ENCODE measurements at regions not wholly inside any gene's neighbourhood (a gene's known extent, or its start where the extent isn't known, plus 50 kb on each side); places are given as distances from the start of the nearest gene placed in this dataset.

GRCh38 chr1:95467036-95467435, 233.0 kb downstream of the RWDD3 start:
- in situ Hi-C loops (cut with MboI; ENCODE audit: low sequenced_read_pairs), result no loop called here
- H3K4me1 ChIP-seq, result no peaks in the 10 kb centered on the region
- no peak for DNase-seq (ENCODE audit: low spot score in 2 of 2)
- no peak overlapping the region for H3K4me3 ChIP-seq
- H3K9me3 ChIP-seq, result no peaks in the 10 kb centered on the region
- H3K36me3 ChIP-seq (replicated peaks), result no peaks in the 10 kb centered on the region
- no peaks in the 10 kb centered on the region for H3K27me3 ChIP-seq (ENCODE audit: low read depth)

DNA sequence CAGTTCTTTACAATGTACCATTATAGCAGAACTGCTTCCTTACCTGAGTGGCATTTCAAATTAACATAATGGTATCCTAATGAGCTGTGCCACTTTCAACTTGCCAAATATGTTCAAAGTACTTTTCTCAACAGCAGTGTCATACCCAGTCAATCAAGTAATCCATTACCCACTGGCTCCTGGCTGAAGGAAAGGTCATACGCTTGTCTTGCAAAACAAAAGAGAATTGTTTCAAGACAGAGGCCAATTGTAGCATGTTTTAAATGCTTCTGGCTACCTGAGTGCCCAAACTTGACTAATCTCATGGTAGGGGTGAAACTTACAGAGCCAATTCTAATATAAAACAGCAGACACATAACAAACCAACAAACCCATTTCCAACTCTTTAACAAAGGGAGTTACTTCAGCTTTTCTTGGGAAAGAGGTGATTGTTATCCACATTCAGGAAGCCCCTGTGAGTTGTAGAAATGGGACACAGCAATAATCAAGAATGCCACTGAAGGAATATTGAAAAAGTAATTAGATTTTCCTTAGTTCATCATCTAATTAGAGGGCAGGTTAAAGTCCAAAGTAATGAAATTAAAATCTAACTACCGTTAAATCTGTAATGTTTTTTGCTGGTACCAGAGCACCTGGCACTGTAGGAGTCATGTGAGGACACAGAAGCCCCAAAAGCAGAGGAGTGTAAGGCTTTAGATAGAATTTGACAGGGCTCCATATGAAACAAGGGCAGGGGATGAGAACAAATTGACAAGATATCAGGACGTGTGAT, 241.9 kb downstream of the RWDD3 start:
- Histone ChIP-seq H3K36me3 (replicated peaks) (no peaks in the 10 kb centered on the region), H3K9me3 (peaks cover 4% of the 10 kb centered on the region; the same call in 1 of the 2 replicates), H3K4me3 (no peak overlapping the region), H3K4me1 (peaks cover 4% of the 10 kb centered on the region; the same call in 1 of the 2 replicates), H3K27me3 (ENCODE audit: low read depth) (no peaks in the 10 kb centered on the region)
- in situ Hi-C loops (cut with MboI; ENCODE audit: low sequenced_read_pairs), result no loop called here
- no peak for DNase-seq (ENCODE audit: low spot score in 2 of 2)

GRCh38 chr1:95496307-95496706, 262.3 kb downstream of the RWDD3 start:
- H3K27me3 ChIP-seq (ENCODE audit: low read depth), result no peaks in the 10 kb centered on the region
- DNase-seq (ENCODE audit: low spot score in 2 of 2), result no peak
- H3K36me3 ChIP-seq (replicated peaks), result no peaks in the 10 kb centered on the region
- in situ Hi-C loops (cut with MboI; ENCODE audit: low sequenced_read_pairs), result no loop called here
- H3K4me3 ChIP-seq, result no peak overlapping the region
- no peaks in the 10 kb centered on the region for H3K9me3 ChIP-seq
- H3K4me1 ChIP-seq, result no peaks in the 10 kb centered on the region

GRCh38 chr1:95496773-95497172, 262.8 kb downstream of the RWDD3 start:
- in situ Hi-C loops (cut with MboI; ENCODE audit: low sequenced_read_pairs), result no loop called here
- Histone ChIP-seq H3K27me3 (ENCODE audit: low read depth) (no peaks in the 10 kb centered on the region), H3K36me3 (replicated peaks) (no peaks in the 10 kb centered on the region), H3K9me3 (no peaks in the 10 kb centered on the region), H3K4me3 (no peak overlapping the region), H3K4me1 (no peaks in the 10 kb centered on the region)
- no peak for DNase-seq (ENCODE audit: low spot score in 2 of 2)

GRCh38 chr1:95497566-95497965, 263.6 kb downstream of the RWDD3 start:
- no peak for DNase-seq (ENCODE audit: low spot score in 2 of 2)
- in situ Hi-C loops (cut with MboI; ENCODE audit: low sequenced_read_pairs), result no loop called here
- Histone ChIP-seq H3K4me3 (no peak overlapping the region), H3K27me3 (ENCODE audit: low read depth) (no peaks in the 10 kb centered on the region), H3K4me1 (no peaks in the 10 kb centered on the region), H3K9me3 (no peaks in the 10 kb centered on the region), H3K36me3 (replicated peaks) (no peaks in the 10 kb centered on the region)

GRCh38 chr1:95503278-95504030, 269.4 kb downstream of the RWDD3 start:
- no peaks in the 10 kb centered on the region for H3K36me3 ChIP-seq (replicated peaks)
- no peaks in the 10 kb centered on the region for H3K9me3 ChIP-seq
- in situ Hi-C loops (cut with MboI; ENCODE audit: low sequenced_read_pairs), result no loop called here
- no peaks in the 10 kb centered on the region; the same call in 1 of the 2 replicates for H3K27me3 ChIP-seq (ENCODE audit: low read depth)
- H3K4me3 ChIP-seq, result no peak overlapping the region
- no peak for DNase-seq (ENCODE audit: low spot score in 2 of 2)
- H3K4me1 ChIP-seq, result no peaks in the 10 kb centered on the region

DNA sequence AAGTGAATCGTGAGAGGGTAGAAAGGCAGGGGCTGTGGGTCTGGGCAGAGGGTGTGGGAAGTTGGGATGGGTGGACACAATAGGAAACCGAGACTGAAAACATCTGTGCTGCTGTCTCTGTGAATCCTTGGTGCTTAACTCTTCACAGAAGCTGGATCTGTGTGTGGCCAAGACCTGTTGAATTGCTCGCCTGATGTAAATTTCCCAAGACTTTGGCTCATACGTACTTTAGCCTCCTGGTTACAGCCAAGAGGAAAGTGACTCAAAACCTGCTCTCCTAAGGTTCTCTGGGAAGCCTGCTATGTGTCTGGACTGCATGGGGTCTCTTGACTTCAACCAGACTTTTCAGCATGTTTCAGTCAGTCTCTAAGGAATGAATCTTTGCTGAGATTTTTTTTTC, 270.3 kb downstream of the RWDD3 start:
- DNase-seq (ENCODE audit: low spot score in 2 of 2), result no peak
- no peaks in the 10 kb centered on the region for H3K36me3 ChIP-seq (replicated peaks)
- in situ Hi-C loops (cut with MboI; ENCODE audit: low sequenced_read_pairs), result no loop called here
- no peaks in the 10 kb centered on the region for H3K9me3 ChIP-seq
- H3K4me1 ChIP-seq, result no peaks in the 10 kb centered on the region
- H3K4me3 ChIP-seq, result no peak overlapping the region
- H3K27me3 ChIP-seq (ENCODE audit: low read depth), result no peaks in the 10 kb centered on the region; the same call in 1 of the 2 replicates

GRCh38 chr1:95506736-95507414, 272.9 kb downstream of the RWDD3 start:
- Histone ChIP-seq H3K9me3 (no peaks in the 10 kb centered on the region), H3K4me3 (no peak overlapping the region), H3K27me3 (ENCODE audit: low read depth) (no peaks in the 10 kb centered on the region; the same call in 1 of the 2 replicates), H3K4me1 (no peaks in the 10 kb centered on the region), H3K36me3 (replicated peaks) (no peaks in the 10 kb centered on the region)
- DNase-seq (ENCODE audit: low spot score in 2 of 2), result no peak
- in situ Hi-C loops (cut with MboI; ENCODE audit: low sequenced_read_pairs), result no loop called here

GRCh38 chr1:95509989-95510388, 276.0 kb downstream of the RWDD3 start:
- Histone ChIP-seq H3K4me1 (no peaks in the 10 kb centered on the region), H3K27me3 (ENCODE audit: low read depth) (no peaks in the 10 kb centered on the region), H3K9me3 (no peaks in the 10 kb centered on the region), H3K4me3 (no peak overlapping the region), H3K36me3 (replicated peaks) (no peaks in the 10 kb centered on the region)
- DNase-seq (ENCODE audit: low spot score in 2 of 2), result no peak
- in situ Hi-C loops (cut with MboI; ENCODE audit: low sequenced_read_pairs), result no loop called here

DNA sequence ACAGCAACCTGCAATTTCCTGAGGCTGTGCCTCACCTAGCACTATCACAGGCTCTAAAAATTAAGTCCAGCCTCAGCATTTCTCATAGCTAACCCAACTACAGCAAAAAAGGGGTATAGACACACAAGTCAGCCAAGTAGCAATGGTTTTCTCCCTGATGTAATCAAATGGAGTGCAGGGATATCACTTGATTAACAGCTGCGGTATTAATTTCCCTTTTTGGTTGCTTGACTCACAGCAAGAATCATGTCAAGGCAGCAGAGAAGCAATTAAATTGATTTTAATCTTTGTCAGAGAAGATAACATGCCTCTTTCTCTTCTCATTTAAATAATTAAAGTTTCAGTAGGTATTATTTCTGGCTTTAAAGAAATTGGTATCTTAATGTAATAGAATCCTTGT, 278.9 kb downstream of the RWDD3 start:
- Histone ChIP-seq H3K36me3 (replicated peaks) (no peaks in the 10 kb centered on the region), H3K27me3 (ENCODE audit: low read depth) (no peaks in the 10 kb centered on the region; the same call in 1 of the 2 replicates), H3K9me3 (no peaks in the 10 kb centered on the region), H3K4me1 (no peaks in the 10 kb centered on the region), H3K4me3 (no peak overlapping the region)
- in situ Hi-C loops (cut with MboI; ENCODE audit: low sequenced_read_pairs), result no loop called here
- no peak for DNase-seq (ENCODE audit: low spot score in 2 of 2)

GRCh38 chr1:95517506-95517905, 283.5 kb downstream of the RWDD3 start:
- H3K27me3 ChIP-seq (ENCODE audit: low read depth), result no peaks in the 10 kb centered on the region; the same call in 1 of the 2 replicates
- in situ Hi-C loops (cut with MboI; ENCODE audit: low sequenced_read_pairs), result no loop called here

DNA sequence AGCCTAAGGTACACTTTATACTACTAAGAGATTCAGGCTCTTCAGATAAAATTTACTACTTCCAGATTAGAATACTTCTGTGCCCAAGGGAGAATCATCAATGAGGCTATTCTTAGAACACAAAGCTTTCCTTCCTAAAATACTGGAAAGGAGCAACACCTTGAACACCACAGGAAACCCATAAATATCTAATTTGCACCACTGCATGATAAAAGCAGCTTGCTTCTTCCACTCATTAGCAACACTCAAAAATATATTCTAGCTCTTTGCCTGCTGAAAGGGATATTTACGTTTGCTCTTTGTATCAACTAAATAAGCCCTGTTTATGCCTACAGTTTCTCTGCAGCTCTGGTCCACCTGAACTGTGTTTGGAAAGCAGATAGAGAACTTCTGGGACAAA, 284.3 kb downstream of the RWDD3 start:
- DNase-seq (ENCODE audit: low spot score in 2 of 2), result no peak
- H3K4me1 ChIP-seq, result no peaks in the 10 kb centered on the region
- H3K36me3 ChIP-seq (replicated peaks), result no peaks in the 10 kb centered on the region
- in situ Hi-C loops (cut with MboI; ENCODE audit: low sequenced_read_pairs), result no loop called here
- no peaks in the 10 kb centered on the region for H3K9me3 ChIP-seq
- H3K27me3 ChIP-seq (ENCODE audit: low read depth), result no peaks in the 10 kb centered on the region; the same call in 1 of the 2 replicates
- H3K4me3 ChIP-seq, result no peak overlapping the region

More at GRCh38 chr1:95517506-95517905, 283.5 kb downstream of the RWDD3 start:
- no peaks in the 10 kb centered on the region for H3K36me3 ChIP-seq (replicated peaks)
- H3K4me3 ChIP-seq, result no peak overlapping the region
- H3K4me1 ChIP-seq, result no peaks in the 10 kb centered on the region
- H3K9me3 ChIP-seq, result no peaks in the 10 kb centered on the region
- no peak for DNase-seq (ENCODE audit: low spot score in 2 of 2)

DNA sequence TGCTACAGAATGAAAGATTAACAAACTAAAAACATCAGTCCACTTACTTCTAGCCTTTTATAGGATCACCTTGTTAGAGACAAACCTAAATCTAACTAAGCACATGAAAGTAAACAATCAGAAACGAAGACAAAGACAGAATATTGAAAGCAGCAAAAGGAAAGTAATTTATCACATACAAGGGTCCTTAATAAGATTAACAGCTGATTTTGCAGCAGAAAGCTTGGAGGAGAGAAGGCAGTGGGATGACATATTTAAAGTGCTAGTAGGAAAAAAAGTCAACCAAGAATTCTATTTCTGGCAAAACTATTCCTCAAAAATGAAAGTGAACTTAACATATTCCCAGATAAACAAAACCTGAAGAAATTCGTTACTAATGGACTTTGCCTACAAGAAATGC, 286.4 kb downstream of the RWDD3 start:
- H3K4me3 ChIP-seq, result no peak overlapping the region
- no peaks in the 10 kb centered on the region for H3K9me3 ChIP-seq
- no peaks in the 10 kb centered on the region for H3K36me3 ChIP-seq (replicated peaks)
- in situ Hi-C loops (cut with MboI; ENCODE audit: low sequenced_read_pairs), result no loop called here
- no peaks in the 10 kb centered on the region for H3K4me1 ChIP-seq
- H3K27me3 ChIP-seq (ENCODE audit: low read depth), result no peaks in the 10 kb centered on the region
- no peak for DNase-seq (ENCODE audit: low spot score in 2 of 2)

DNA sequence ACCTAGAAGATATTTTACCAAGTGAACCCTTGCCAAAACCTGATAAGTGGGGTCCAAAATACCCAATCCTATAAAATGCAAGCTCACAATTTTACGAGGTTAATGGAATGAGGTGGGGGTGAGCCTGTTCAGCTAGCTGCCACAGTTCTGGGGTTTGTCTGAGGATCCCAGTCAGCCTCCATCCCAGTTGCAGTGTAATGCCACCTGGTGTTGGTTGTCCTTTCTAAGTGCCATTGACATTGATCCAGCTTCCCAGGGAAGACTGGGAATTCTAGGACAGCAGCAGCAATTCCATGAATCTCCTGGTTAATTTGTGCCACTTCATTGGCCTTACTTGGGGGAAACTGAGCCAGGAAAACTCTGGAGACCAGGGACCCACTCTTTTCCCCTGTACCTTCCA, 298.3 kb downstream of the RWDD3 start:
- no peak overlapping the region for H3K4me3 ChIP-seq
- in situ Hi-C loops (cut with MboI; ENCODE audit: low sequenced_read_pairs), result no loop called here
- no peaks in the 10 kb centered on the region for H3K27me3 ChIP-seq (ENCODE audit: low read depth)
- H3K9me3 ChIP-seq, result no peaks in the 10 kb centered on the region
- H3K4me1 ChIP-seq, result no peaks in the 10 kb centered on the region
- no peak for DNase-seq (ENCODE audit: low spot score in 2 of 2)
- no peaks in the 10 kb centered on the region for H3K36me3 ChIP-seq (replicated peaks)

Measured in HAP-1 (cell line).